H9 (cell line): ENCODE measurements at regions not wholly inside any gene's neighbourhood (a gene's known extent, or its start where the extent isn't known, plus 50 kb on each side); places are given as distances from the start of the nearest gene placed in this dataset.

Experiments used
- DNase-seq: peaks from one replicate; pipeline ENCODE4 v3.0.0-alpha.2; 2017
- H2AFZ ChIP-seq: one replicate; pipeline ENCODE4 v1.6.1; 2013; ENCODE audit warnings: mild to moderate bottlenecking, low read length, control low read depth, moderate library complexity
- H2AK5ac ChIP-seq: 2 replicates; pipeline ENCODE4 v1.6.1; 2013; ENCODE audit warnings: low read length, control low read depth, mixed read lengths; ENCODE audit not compliant: insufficient read length
- H2BK120ac ChIP-seq: one replicate; pipeline ENCODE4 v1.6.1; 2013; ENCODE audit warnings: low read depth, mild to moderate bottlenecking, low read length, control low read depth, inconsistent platforms; ENCODE audit not compliant: poor library complexity, severe bottlenecking
- H2BK12ac ChIP-seq: 2 replicates; pipeline ENCODE4 v1.6.1; 2013; ENCODE audit warnings: low read length, control low read depth, mixed read lengths, low read depth; ENCODE audit not compliant: insufficient read length
- H2BK15ac ChIP-seq: 2 replicates; pipeline ENCODE4 v1.6.1; 2013; ENCODE audit warnings: low read depth, low read length, control low read depth
- H2BK20ac ChIP-seq: one replicate; pipeline ENCODE4 v1.6.1; 2013; ENCODE audit warnings: low read depth, mild to moderate bottlenecking, low read length, control low read depth, inconsistent platforms; ENCODE audit not compliant: poor library complexity, severe bottlenecking
- H2BK5ac ChIP-seq: 2 replicates; pipeline ENCODE4 v1.6.1; 2013; ENCODE audit warnings: low read length, control low read depth, mixed read lengths; ENCODE audit not compliant: insufficient read length
- H3K14ac ChIP-seq: 2 replicates; pipeline ENCODE4 v1.6.1; 2013; ENCODE audit warnings: low read length, control low read depth; ENCODE audit not compliant: insufficient read depth
- H3K18ac ChIP-seq: 2 replicates; pipeline ENCODE4 v1.6.1; 2013; ENCODE audit warnings: low read depth, mild to moderate bottlenecking, mixed read lengths, low read length, control low read depth; ENCODE audit not compliant: insufficient read length
- H3K23ac ChIP-seq: 2 replicates; pipeline ENCODE4 v1.6.1; 2013; ENCODE audit warnings: low read length, control low read depth, mixed read lengths, low read depth; ENCODE audit not compliant: insufficient read length
- H3K23me2 ChIP-seq: 2 replicates; pipeline ENCODE4 v1.6.1; 2013; ENCODE audit warnings: low read depth, mild to moderate bottlenecking, mixed read lengths, low read length, control low read depth; ENCODE audit not compliant: insufficient read length, poor library complexity, severe bottlenecking
- H3K27ac ChIP-seq: 2 replicates; pipeline ENCODE4 v1.5.1; 2013; ENCODE audit warnings: low read length, control low read depth, mixed read lengths, low read depth; ENCODE audit not compliant: insufficient read length
- H3K27me3 ChIP-seq: 2 replicates; pipeline ENCODE4 v1.6.1; 2013; ENCODE audit warnings: low read length, control low read depth, inconsistent platforms; ENCODE audit not compliant: insufficient read depth
- H3K4ac ChIP-seq: 2 replicates; pipeline ENCODE4 v1.6.1; 2013; ENCODE audit warnings: low read depth, mild to moderate bottlenecking, control low read depth, inconsistent platforms, low read length, moderate library complexity
- H3K4me1 ChIP-seq: 2 replicates; pipeline ENCODE4 v1.6.1; 2013; ENCODE audit warnings: low read length, control low read depth, inconsistent platforms; ENCODE audit not compliant: insufficient read depth
- H3K4me2 ChIP-seq: 2 replicates; pipeline ENCODE4 v1.6.1; 2013; ENCODE audit warnings: low read length, control low read depth, mixed read lengths; ENCODE audit not compliant: insufficient read length, insufficient read depth
- H3K56ac ChIP-seq: 2 replicates; pipeline ENCODE4 v1.6.1; 2013; ENCODE audit warnings: low read depth, mild to moderate bottlenecking, mixed read lengths, low read length, control low read depth; ENCODE audit not compliant: insufficient read length
- H3K79me1 ChIP-seq: 2 replicates; pipeline ENCODE4 v1.6.1; 2013; ENCODE audit warnings: low read depth, mild to moderate bottlenecking, moderate library complexity, low read length, control low read depth, inconsistent platforms; ENCODE audit not compliant: insufficient read depth, poor library complexity, severe bottlenecking
- H3K79me2 ChIP-seq: 2 replicates; pipeline ENCODE4 v1.6.1; 2013; ENCODE audit warnings: low read length, control low read depth, inconsistent platforms; ENCODE audit not compliant: insufficient read depth
- H3K9ac ChIP-seq: 2 replicates; pipeline ENCODE4 v1.6.1; 2013; ENCODE audit warnings: low read length, control low read depth, mixed read lengths; ENCODE audit not compliant: insufficient read length; ENCODE audit errors: extremely low read depth
- H3K9me3 ChIP-seq: one replicate; pipeline ENCODE4 v1.6.1; 2013; ENCODE audit warnings: low read depth, low read length, inconsistent platforms; ENCODE audit not compliant: control insufficient read depth
- H3T11ph ChIP-seq: one replicate; pipeline ENCODE4 v1.6.1; 2013; ENCODE audit warnings: mild to moderate bottlenecking, low read length, control low read depth, inconsistent platforms
- H4K20me1 ChIP-seq: one replicate; pipeline ENCODE4 v1.6.1; 2013; ENCODE audit not compliant: control insufficient read depth, insufficient read length, insufficient read depth
- H4K5ac ChIP-seq: 2 replicates; pipeline ENCODE4 v1.6.1; 2013; ENCODE audit warnings: low read depth, mild to moderate bottlenecking, mixed read lengths, low read length, control low read depth; ENCODE audit not compliant: insufficient read length
- H4K8ac ChIP-seq: replicated peaks from 2 replicates; pipeline ENCODE4 v1.6.1; 2013; ENCODE audit warnings: low read length, control low read depth, mixed read lengths, low read depth; ENCODE audit not compliant: insufficient read length
- H4K91ac ChIP-seq: 2 replicates; pipeline ENCODE4 v1.6.1; 2013; ENCODE audit warnings: low read depth, mild to moderate bottlenecking, moderate library complexity, mixed read lengths, low read length, control low read depth; ENCODE audit not compliant: insufficient read length
- H3K27ac Mint-ChIP-seq, 3 experiments: 2 replicates in 2 of 3; 3 replicates in 1 of 3; pipeline ENCODE4 v1.8.0; 2020 to 2021; ENCODE audit warnings: mixed read lengths in 3 of 3, mild to moderate bottlenecking in 1 of 3, moderate library complexity in 1 of 3
- H3K27me3 Mint-ChIP-seq: 2 replicates; pipeline ENCODE4 v1.8.0; 2021; ENCODE audit warnings: low read depth, mild to moderate bottlenecking, moderate library complexity, mixed read lengths
- H3K36me3 Mint-ChIP-seq, 3 experiments: 2 replicates in 2 of 3; 3 replicates in 1 of 3; pipeline ENCODE4 v1.8.0; 2020 to 2021; ENCODE audit warnings: low read depth in 3 of 3, mixed read lengths in 3 of 3; ENCODE audit not compliant: insufficient read depth in 1 of 3
- H3K4me1 Mint-ChIP-seq, 2 experiments: 2 replicates each; pipeline ENCODE4 v1.8.0; 2020; ENCODE audit warnings: mixed read lengths in 2 of 2
- H3K4me3 Mint-ChIP-seq, 2 experiments: 2 replicates in 1 of 2; 3 replicates in 1 of 2; pipeline ENCODE4 v1.8.0; 2020 to 2021; ENCODE audit warnings: mild to moderate bottlenecking in 2 of 2, mixed read lengths in 2 of 2, moderate library complexity in 1 of 2
- H3K9me3 Mint-ChIP-seq, 2 experiments: 2 replicates in 1 of 2; 3 replicates in 1 of 2; pipeline ENCODE4 v1.8.0; 2020; ENCODE audit warnings: mild to moderate bottlenecking in 2 of 2, mixed read lengths in 2 of 2, moderate library complexity in 1 of 2
- WGBS: extraction: QIAGEN DNeasy Blood & Tissue Kit; methylation state at CpG from one replicate; pipeline ENCODE4 v1.1.7; 2013; ENCODE audit warnings: missing lambda C conversion rate, low lambda C conversion rate, mixed read lengths; ENCODE audit not compliant: insufficient read length; ENCODE audit errors: extremely low coverage; 5-methylcytosine and 5-hydroxymethylcytosine counted together
- TF ChIP-seq, protein P1 (sequence below): fragments of 200-600 bp; sonication (generic); conservative IDR thresholded peaks from 3 replicates; pipeline ENCODE4 v1.8.0; 2021; ENCODE audit warnings: antibody characterized with exemption, mild to moderate bottlenecking

- Histone ChIP-seq H2BK15ac (no peak overlapping the region), H3K4me2 (no peak overlapping the region), H4K20me1 (no peaks in the 10 kb centered on the region), H2BK120ac (no peak overlapping the region), H2BK5ac (no peak overlapping the region), H3K14ac (0 out of 2 replicates have a peak overlapping the region, but pooled peaks have one; percentile 8), H3K23ac (no peak overlapping the region), H3K4me1 (no peaks in the 10 kb centered on the region), H3K9me3 (no peaks in the 10 kb centered on the region), H3K27ac (no peak overlapping the region), H4K5ac (no peak overlapping the region), H3K56ac (no peak overlapping the region), H4K8ac (no peak overlapping the region), H2AFZ (no peak overlapping the region), H3T11ph (no peak overlapping the region), H2BK20ac (no peak overlapping the region), H3K27me3 (no peaks in the 10 kb centered on the region), H2BK12ac (no peak overlapping the region), H3K4ac (no peak overlapping the region), H3K79me1 (no peaks in the 10 kb centered on the region), H3K9ac (no peak overlapping the region), H2AK5ac (no peak overlapping the region), H3K79me2 (no peaks in the 10 kb centered on the region), H4K91ac (no peak overlapping the region), H3K18ac (no peak overlapping the region), H3K23me2 (no peaks in the 10 kb centered on the region)
- H3K4me1 Mint-ChIP-seq: peaks cover 5 to 7% of the 10 kb centered on the region in 2 experiments
- H3K27me3 Mint-ChIP-seq: peaks cover 20% of the 10 kb centered on the region
- peak; percentile 81 for DNase-seq
- no peaks in the 10 kb centered on the region for H3K36me3 Mint-ChIP-seq
- H3K9me3 Mint-ChIP-seq: no peaks in the 10 kb centered on the region; a peak in 2 of 5 replicates
- no peak overlapping the region for H3K27ac Mint-ChIP-seq
- WGBS: no CpG with 5 or more reads among the region's 51 CpGs
- H3K4me3 Mint-ChIP-seq: no peak overlapping the region
- TF ChIP-seq, protein P1, sequence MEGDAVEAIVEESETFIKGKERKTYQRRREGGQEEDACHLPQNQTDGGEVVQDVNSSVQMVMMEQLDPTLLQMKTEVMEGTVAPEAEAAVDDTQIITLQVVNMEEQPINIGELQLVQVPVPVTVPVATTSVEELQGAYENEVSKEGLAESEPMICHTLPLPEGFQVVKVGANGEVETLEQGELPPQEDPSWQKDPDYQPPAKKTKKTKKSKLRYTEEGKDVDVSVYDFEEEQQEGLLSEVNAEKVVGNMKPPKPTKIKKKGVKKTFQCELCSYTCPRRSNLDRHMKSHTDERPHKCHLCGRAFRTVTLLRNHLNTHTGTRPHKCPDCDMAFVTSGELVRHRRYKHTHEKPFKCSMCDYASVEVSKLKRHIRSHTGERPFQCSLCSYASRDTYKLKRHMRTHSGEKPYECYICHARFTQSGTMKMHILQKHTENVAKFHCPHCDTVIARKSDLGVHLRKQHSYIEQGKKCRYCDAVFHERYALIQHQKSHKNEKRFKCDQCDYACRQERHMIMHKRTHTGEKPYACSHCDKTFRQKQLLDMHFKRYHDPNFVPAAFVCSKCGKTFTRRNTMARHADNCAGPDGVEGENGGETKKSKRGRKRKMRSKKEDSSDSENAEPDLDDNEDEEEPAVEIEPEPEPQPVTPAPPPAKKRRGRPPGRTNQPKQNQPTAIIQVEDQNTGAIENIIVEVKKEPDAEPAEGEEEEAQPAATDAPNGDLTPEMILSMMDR: peak; percentile 73
Observed at GRCh38 chr2:129587426-129588064, 391.9 kb upstream of the RAB6C start.
